HL-60/S4 treated with retinoic acid at 250 ng/mL for 4 days and 3 days (cell line): ENCODE measurements at regions not wholly inside any gene's neighbourhood (a gene's known extent, or its start where the extent isn't known, plus 50 kb on each side); places are given as distances from the start of the nearest gene placed in this dataset.
"Not testable (repeated sequence)": the region's sequence is repeated elsewhere in the genome, so short reads cannot be mapped to it uniquely, and the experiment has no call there.

Experiments
- in situ Hi-C: fragments of 300-500 bp; cut with MboI; formaldehyde crosslinking; loops from 2 replicates; pipeline ENCODE4 v1.7.0; 2022; ENCODE audit warnings: low sequenced_read_pairs

- in situ Hi-C loops: no loop called here
Measured at GRCh38 chr18:44280479-44280878, 400.2 kb upstream of the SETBP1 start.

DNA sequence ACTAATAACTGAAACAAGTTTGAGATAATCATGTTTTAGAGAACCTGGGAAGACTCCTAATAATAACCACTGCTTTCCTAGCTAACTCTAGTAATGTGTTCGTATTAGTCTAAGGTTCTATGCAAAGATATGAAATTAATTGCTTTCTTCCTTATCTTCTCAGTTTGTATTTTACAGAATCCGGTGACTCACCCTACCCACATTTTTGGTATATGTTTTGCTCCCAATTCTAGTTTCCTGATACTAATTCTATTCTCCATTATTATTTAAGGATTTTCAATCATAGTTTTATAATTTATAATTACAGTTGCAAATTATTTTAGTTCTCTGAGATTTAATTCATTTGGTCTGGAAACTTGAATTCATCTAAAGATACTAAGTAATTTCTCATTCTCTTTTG, 394.6 kb upstream of the SETBP1 start:
- in situ Hi-C loops: no loop called here

GRCh38 chr18:44290366-44290977, 390.2 kb upstream of the SETBP1 start:
- in situ Hi-C loops: no loop called here

- in situ Hi-C loops: no loop called here
Measured at GRCh38 chr18:44298566-44298965, 382.1 kb upstream of the SETBP1 start.

- in situ Hi-C loops: no loop called here
Measured at GRCh38 chr18:44309185-44309584, 371.5 kb upstream of the SETBP1 start.

GRCh38 chr18:44320619-44321460, 359.8 kb upstream of the SETBP1 start:
- in situ Hi-C loops: no loop called here

GRCh38 chr18:44321868-44322590, 358.7 kb upstream of the SETBP1 start:
- in situ Hi-C loops: no loop called here

GRCh38 chr18:44323125-44323524, 357.6 kb upstream of the SETBP1 start:
- in situ Hi-C loops: no loop called here

GRCh38 chr18:44324361-44324760, 356.3 kb upstream of the SETBP1 start:
- in situ Hi-C loops: no loop called here

DNA sequence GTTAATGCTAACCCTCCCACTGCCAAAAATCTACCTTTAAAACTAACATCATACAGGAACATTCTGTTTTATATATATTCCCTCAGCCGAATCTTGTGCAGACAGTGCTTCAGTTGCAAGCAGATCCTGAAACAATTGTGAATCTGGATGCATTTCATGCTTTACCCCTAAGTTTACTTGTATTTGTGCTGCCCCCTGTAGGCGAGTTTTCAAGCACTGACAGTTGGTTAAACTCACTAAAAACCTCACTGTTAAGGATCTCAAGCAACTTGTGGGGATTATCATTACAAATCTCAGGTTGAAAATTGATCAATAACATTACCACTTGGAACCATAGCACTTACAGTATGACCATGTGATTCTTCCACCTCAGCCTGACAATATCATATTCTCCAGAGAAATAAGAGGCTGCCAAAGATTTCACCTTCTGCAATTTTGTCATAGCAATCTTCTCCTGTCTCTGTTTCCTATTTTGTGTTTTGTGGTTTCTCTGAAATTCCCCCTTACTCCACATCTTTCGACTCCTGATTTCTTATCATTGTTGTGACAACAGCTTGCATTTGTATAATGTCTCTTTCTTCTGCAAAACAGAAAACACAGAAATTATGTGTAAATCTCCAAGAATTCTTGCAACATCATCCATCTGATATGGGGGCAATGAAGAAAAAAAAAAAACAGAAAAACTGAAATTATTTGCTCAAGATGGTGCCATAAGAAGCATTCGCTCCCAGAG, 354.6 kb upstream of the SETBP1 start:
- in situ Hi-C loops: no loop called here

DNA sequence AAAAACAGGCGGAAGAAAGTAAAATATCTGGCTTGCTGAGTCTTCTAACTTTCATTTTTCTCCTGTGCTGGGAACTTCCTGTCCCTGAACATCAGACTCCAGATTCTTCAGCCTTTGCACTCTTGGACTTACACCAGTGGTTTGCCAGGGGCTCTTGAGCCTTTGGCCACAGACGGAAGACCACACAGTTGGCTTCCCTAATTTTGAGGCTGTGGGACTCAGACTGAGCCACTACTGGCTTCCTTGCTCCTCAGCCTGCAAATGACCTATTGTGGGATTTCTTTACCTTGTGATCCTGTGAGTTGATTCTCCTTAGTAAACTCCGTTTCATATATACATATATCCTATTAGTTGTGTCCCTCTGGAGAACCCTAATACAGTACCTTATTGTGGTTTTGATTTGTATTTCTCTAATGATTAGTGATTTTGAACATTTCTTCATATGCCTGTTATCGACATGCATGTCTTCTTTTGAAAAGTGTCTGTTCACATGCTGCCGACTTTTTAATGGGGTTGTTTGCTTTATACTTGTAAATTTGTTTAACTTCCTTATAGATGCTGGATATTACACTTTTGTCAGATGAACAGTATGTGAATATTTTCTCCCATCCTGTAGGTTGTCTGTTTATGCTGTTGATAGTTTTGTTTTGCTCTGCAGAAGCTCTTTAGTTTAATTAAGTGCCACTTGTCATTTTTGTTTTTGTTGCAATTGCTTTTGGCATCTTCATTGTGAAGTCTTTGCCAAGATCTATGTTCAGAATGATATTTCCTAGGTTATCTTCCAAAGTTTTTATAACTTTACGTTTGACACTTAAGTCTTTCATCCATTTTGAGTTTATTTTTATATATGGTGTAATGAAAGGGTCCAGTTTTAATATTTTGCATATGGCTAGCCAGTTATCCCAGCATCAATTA, 348.8 kb upstream of the SETBP1 start:
- in situ Hi-C loops: no loop called here

DNA sequence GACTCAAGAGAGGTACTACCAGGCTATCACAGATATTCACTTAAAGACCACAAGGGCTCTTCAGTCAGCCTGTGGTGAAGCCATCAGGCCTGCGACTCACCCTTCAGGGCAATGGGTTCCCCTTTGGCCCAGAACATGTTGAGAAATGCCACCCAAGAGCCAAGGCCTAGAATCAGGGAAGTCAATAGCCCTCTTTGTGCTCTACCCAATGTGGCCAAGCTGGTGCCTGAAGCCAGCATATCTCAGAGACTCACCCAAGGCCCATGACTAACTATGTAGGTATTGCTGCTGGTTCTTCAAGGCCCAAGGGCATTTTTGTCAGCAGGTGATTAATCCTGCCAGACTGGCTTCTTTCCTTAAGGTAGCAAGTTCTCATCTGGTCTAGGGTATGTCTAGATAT, 338.9 kb upstream of the SETBP1 start:
- in situ Hi-C loops: no loop called here

DNA sequence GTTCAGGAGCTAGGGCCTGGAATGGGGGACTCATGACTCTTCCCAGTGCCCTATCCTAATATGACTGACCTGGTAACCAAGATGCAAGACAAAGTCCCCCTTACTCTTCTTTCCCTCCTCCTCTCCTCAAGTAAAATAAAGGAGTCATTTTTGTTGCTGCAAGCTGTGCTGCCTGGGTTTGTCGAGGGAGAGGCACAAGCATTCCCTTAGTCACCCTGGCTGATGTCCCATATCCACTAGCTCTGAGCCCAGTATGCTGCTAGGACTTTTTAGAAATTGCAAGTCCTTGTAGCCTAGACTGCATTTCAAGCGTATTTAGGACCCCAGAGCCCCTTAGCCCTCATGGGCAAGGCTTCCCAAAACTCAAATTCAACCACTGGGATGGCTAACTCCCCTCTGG, 338.5 kb upstream of the SETBP1 start:
- in situ Hi-C loops: no loop called here

DNA sequence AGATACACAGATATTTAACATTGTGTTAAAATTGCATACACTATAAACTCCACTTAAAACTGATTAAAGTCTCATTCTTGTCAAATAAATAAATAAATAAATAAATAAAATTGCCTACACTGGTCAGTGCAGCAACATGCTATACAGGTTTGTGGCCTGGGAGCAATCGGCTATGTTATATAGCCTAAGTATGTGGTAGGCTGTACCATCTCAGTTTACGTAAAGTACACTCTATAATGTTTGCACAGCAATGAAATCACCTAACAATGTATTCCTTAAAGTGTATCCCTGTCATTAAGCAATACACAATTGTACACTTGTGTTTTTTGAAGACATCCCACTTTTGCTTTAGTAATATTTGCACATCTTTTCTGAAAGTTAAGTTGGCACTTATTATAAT, 337.7 kb upstream of the SETBP1 start:
- in situ Hi-C loops: no loop called here

DNA sequence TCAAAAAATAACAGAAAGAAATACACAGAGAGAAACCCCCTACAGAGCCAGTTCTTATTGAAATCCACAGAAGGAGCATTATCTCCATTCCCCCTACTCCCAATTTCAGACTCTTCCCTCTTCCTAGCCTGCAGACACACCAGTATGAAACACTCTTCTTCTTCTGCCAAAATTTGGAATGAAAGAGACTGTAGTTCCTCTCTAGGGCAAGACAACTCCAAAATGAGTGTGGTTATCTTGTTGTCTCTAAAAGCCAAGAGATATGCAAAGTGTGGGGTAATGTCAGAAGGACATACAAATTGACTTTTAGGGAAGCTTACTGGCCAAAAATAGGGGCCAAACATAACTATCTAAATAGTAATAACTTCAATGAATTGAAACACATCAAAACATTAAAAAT, 337.1 kb upstream of the SETBP1 start:
- in situ Hi-C loops: no loop called here

- in situ Hi-C loops: no loop called here
Measured at GRCh38 chr18:44356566-44357157, 324.0 kb upstream of the SETBP1 start.

DNA sequence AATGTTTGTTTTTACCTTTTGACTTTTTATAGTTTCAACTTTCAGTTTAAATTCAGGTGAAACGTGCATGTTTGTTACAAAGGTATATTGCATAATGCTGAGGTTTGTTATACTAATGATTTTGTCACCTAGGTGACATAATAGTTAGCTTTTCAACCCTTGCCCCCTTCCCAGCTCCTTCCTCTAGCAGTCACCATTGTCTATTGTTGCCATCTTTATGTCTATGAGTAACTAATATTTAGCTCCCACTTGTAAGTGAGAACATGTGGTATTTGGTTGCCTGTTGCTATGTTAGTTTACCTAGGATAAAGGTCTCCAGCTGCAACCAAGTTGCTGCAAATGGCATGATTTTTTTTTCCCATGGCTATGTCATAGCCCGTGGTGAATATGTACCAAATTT, 322.3 kb upstream of the SETBP1 start:
- in situ Hi-C loops: no loop called here

DNA sequence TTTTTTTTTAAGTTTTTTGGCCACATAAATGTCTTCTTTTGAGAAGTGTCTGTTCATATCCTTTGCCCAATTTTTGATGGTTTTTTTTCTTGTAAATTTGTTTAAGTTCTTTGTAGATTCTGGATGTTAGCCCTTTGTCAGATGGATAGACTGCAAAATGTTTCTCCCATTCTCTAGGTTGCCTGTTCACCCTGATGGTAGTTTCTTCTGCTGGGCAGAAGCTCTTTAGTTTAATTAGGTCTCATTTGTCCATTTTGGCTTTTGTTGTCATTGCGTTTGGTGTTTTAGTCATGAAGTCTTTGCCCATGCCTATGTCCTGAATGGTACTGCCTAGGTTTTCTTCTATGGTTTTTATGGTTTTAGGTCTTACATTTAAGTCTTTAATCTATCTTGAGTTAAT, 320.9 kb upstream of the SETBP1 start:
- in situ Hi-C loops: not testable (repeated sequence)

- in situ Hi-C loops: not testable (repeated sequence)
Measured at GRCh38 chr18:44362213-44362612, 318.5 kb upstream of the SETBP1 start.

DNA sequence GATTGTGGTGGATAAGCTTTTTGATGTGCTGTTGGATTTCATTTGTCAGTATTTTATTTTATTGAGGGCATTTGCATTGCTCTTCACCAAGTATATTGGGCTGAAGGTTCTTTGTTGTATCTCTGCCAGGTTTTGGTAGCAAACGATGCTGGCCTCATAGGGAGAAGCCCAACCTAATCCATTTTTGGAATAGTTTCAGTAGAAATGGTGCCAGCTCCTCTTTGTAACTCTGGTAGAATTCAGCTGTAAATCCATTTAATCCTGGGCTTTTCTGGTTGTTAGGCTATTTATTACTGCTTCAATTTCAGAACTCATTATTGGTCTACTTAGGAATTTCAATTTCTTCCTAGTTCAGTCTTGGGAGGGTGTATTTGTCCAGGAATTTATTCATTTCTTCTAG, 309.8 kb upstream of the SETBP1 start:
- in situ Hi-C loops: no loop called here
